ENCODE measurements at regions not wholly inside any gene's neighbourhood (a gene's known extent, or its start where the extent isn't known, plus 50 kb on each side); places are given as distances from the start of the nearest gene placed in this dataset.
"Not testable (repeated sequence)": the region's sequence is repeated elsewhere in the genome, so short reads cannot be mapped to it uniquely, and the experiment has no call there.

- ATAC-seq (ENCODE audit: low read depth in 2 of 2); H3K36me3 Mint-ChIP-seq; DNase-seq; H3K4me1 Mint-ChIP-seq; H3K4me3 Mint-ChIP-seq; H3K27ac Mint-ChIP-seq; H3K27me3 Mint-ChIP-seq: not testable (repeated sequence)
- H3K9me3 Mint-ChIP-seq, result peaks cover 0 to 11% (median 3%) of the 10 kb centered on the region in 7 donors
Measured at GRCh38 chr13:75953589-75953988, 317.5 kb downstream of the LMO7 start.

GRCh38 chr13:75947448-75947847 is 311.3 kb downstream of the LMO7 start:
- no peaks in the 10 kb centered on the region for H3K36me3 Mint-ChIP-seq
- peak overlapping the region in 1 of 6 donors; percentile 23 for H3K27ac Mint-ChIP-seq
- H3K9me3 Mint-ChIP-seq, result peaks cover 0 to 1% (median 0%) of the 10 kb centered on the region in 7 donors
- no peak overlapping the region for H3K4me3 Mint-ChIP-seq
- H3K4me1 Mint-ChIP-seq, result no peaks in the 10 kb centered on the region
- no peaks in the 10 kb centered on the region for H3K27me3 Mint-ChIP-seq
- DNase-seq (no peak), ATAC-seq (ENCODE audit: low read depth in 2 of 2) (no peak)

GRCh38 chr13:75946536-75947284 is 310.6 kb downstream of the LMO7 start:
- ATAC-seq (ENCODE audit: low read depth in 2 of 2) (no peak), DNase-seq (no peak)
- Mint-ChIP-seq H3K9me3 (peaks cover 0 to 1% (median 0%) of the 10 kb centered on the region in 7 donors), H3K4me3 (no peak overlapping the region), H3K27me3 (no peaks in the 10 kb centered on the region), H3K4me1 (no peaks in the 10 kb centered on the region), H3K27ac (no peak overlapping the region), H3K36me3 (no peaks in the 10 kb centered on the region)

GRCh38 chr13:75945841-75946482 is 309.8 kb downstream of the LMO7 start:
- Mint-ChIP-seq H3K27ac (no peak overlapping the region), H3K27me3 (no peaks in the 10 kb centered on the region), H3K36me3 (no peaks in the 10 kb centered on the region), H3K9me3 (peaks cover 0 to 2% (median 0%) of the 10 kb centered on the region in 7 donors), H3K4me1 (no peaks in the 10 kb centered on the region), H3K4me3 (no peak overlapping the region)
- ATAC-seq (ENCODE audit: low read depth in 2 of 2) (no peak), DNase-seq (no peak)

- no peak for DNase-seq
- no peaks in the 10 kb centered on the region for H3K4me1 Mint-ChIP-seq
- H3K27me3 Mint-ChIP-seq, result no peaks in the 10 kb centered on the region
- no peak overlapping the region for H3K27ac Mint-ChIP-seq
- H3K9me3 Mint-ChIP-seq, result peaks cover 0 to 2% (median 0%) of the 10 kb centered on the region in 7 donors
- no peaks in the 10 kb centered on the region for H3K36me3 Mint-ChIP-seq
- ATAC-seq (ENCODE audit: low read depth in 2 of 2), result no peak
- H3K4me3 Mint-ChIP-seq, result no peak overlapping the region
Measured at GRCh38 chr13:75938811-75939560, 302.9 kb downstream of the LMO7 start.

- ATAC-seq (ENCODE audit: low read depth in 2 of 2), result no peak
- no peaks in the 10 kb centered on the region for H3K4me1 Mint-ChIP-seq
- no peak overlapping the region for H3K4me3 Mint-ChIP-seq
- no peak for DNase-seq
- H3K27ac Mint-ChIP-seq, result no peak overlapping the region
- H3K9me3 Mint-ChIP-seq, result peaks cover 0 to 2% (median 0%) of the 10 kb centered on the region in 7 donors
- no peaks in the 10 kb centered on the region for H3K36me3 Mint-ChIP-seq
- H3K27me3 Mint-ChIP-seq, result no peaks in the 10 kb centered on the region
Measured at GRCh38 chr13:75936791-75937190, 300.7 kb downstream of the LMO7 start.

- ATAC-seq (ENCODE audit: low read depth in 2 of 2) (no peak), DNase-seq (no peak)
- Mint-ChIP-seq H3K4me3 (no peak overlapping the region), H3K9me3 (peaks cover 0 to 2% (median 0%) of the 10 kb centered on the region in 7 donors), H3K36me3 (no peaks in the 10 kb centered on the region), H3K27ac (no peak overlapping the region), H3K27me3 (no peaks in the 10 kb centered on the region), H3K4me1 (no peaks in the 10 kb centered on the region)
Measured at GRCh38 chr13:75935805-75936204, 299.7 kb downstream of the LMO7 start.

- Mint-ChIP-seq H3K9me3 (peaks cover 0 to 2% (median 0%) of the 10 kb centered on the region in 7 donors), H3K4me3 (no peak overlapping the region), H3K27me3 (no peaks in the 10 kb centered on the region), H3K4me1 (no peaks in the 10 kb centered on the region), H3K27ac (no peak overlapping the region), H3K36me3 (no peaks in the 10 kb centered on the region)
- ATAC-seq (ENCODE audit: low read depth in 2 of 2), result no peak
- DNase-seq, result no peak
Measured at GRCh38 chr13:75934889-75935288, 298.8 kb downstream of the LMO7 start.

GRCh38 chr13:75932636-75933035 is 296.5 kb downstream of the LMO7 start:
- Mint-ChIP-seq H3K4me1 (no peaks in the 10 kb centered on the region), H3K36me3 (no peaks in the 10 kb centered on the region), H3K9me3 (peaks cover 0 to 7% (median 0%) of the 10 kb centered on the region in 7 donors), H3K27me3 (no peaks in the 10 kb centered on the region), H3K27ac (no peak overlapping the region), H3K4me3 (no peak overlapping the region)
- DNase-seq (no peak), ATAC-seq (ENCODE audit: low read depth in 2 of 2) (no peak)

GRCh38 chr13:75931116-75931515 is 295.0 kb downstream of the LMO7 start:
- Mint-ChIP-seq H3K4me3 (no peak overlapping the region), H3K4me1 (no peaks in the 10 kb centered on the region), H3K36me3 (no peaks in the 10 kb centered on the region), H3K9me3 (peaks cover 0 to 7% (median 0%) of the 10 kb centered on the region in 7 donors), H3K27me3 (no peaks in the 10 kb centered on the region), H3K27ac (no peak overlapping the region)
- DNase-seq, result no peak
- ATAC-seq (ENCODE audit: low read depth in 2 of 2), result no peak

- H3K9me3 Mint-ChIP-seq, result peaks cover 0 to 7% (median 0%) of the 10 kb centered on the region in 7 donors
- H3K27ac Mint-ChIP-seq, result no peak overlapping the region
- no peaks in the 10 kb centered on the region for H3K4me1 Mint-ChIP-seq
- no peaks in the 10 kb centered on the region for H3K36me3 Mint-ChIP-seq
- H3K27me3 Mint-ChIP-seq, result no peaks in the 10 kb centered on the region
- no peak for ATAC-seq (ENCODE audit: low read depth in 2 of 2)
- H3K4me3 Mint-ChIP-seq, result no peak overlapping the region
- no peak for DNase-seq
Measured at GRCh38 chr13:75929076-75929475, 292.9 kb downstream of the LMO7 start.

GRCh38 chr13:75927183-75927669 is 291.1 kb downstream of the LMO7 start:
- Mint-ChIP-seq H3K9me3 (peaks cover 0 to 7% (median 0%) of the 10 kb centered on the region in 7 donors), H3K27ac (peak overlapping the region in 1 of 6 donors; percentile 36), H3K27me3 (no peaks in the 10 kb centered on the region), H3K36me3 (no peaks in the 10 kb centered on the region), H3K4me1 (no peaks in the 10 kb centered on the region), H3K4me3 (no peak overlapping the region)
- no peak for DNase-seq
- no peak for ATAC-seq (ENCODE audit: low read depth in 2 of 2)

- no peak for DNase-seq
- ATAC-seq (ENCODE audit: low read depth in 2 of 2), result no peak
- peaks cover 0 to 13% (median 3%) of the 10 kb centered on the region in 7 donors for H3K9me3 Mint-ChIP-seq
- H3K27me3 Mint-ChIP-seq, result no peaks in the 10 kb centered on the region
- no peak overlapping the region for H3K4me3 Mint-ChIP-seq
- no peaks in the 10 kb centered on the region for H3K4me1 Mint-ChIP-seq
- no peaks in the 10 kb centered on the region for H3K36me3 Mint-ChIP-seq
- H3K27ac Mint-ChIP-seq, result no peak overlapping the region
Measured at GRCh38 chr13:75920536-75920935, 284.4 kb downstream of the LMO7 start.
